ENCODE measurements at regions not wholly inside any gene's neighbourhood (a gene's known extent, or its start where the extent isn't known, plus 50 kb on each side); places are given as distances from the start of the nearest gene placed in this dataset.

GRCh38 chr2:114061566-114062098, 171.7 kb downstream of the ACTR3 start (continued):
- no peak for TF ChIP-seq E2F4 (IDR thresholded peaks at IDR 0.05; ENCODE audit: low read depth, low read length)
- TF ChIP-seq NR2F1 (conservative IDR thresholded peaks at IDR 0.05), result no peak
- TF ChIP-seq USF1 (IDR thresholded peaks at IDR 0.05; ENCODE audit: borderline replicate concordance, extremely low read length, insufficient read depth, low read depth, low read length), result no peak
- TF ChIP-seq MEF2B (IDR thresholded peaks at IDR 0.05; ENCODE audit: partially characterized antibody, poor library complexity, severe bottlenecking), result no peak
- no peak for TF ChIP-seq IKZF2 (IDR thresholded peaks at IDR 0.05)

GRCh38 chr2:114063346-114063745, 173.5 kb downstream of the ACTR3 start:
- intact Hi-C loops (cut with micrococcal nuclease; ENCODE audit: unreplicated experiment), result no loop called here
- FAIRE-seq (no peak), DNase-seq (ENCODE audit: low read depth, low spot score) (no peak), ATAC-seq (no peak)
- no peaks in the 10 kb centered on the region for H4K20me1 ChIP-seq (ENCODE audit: control insufficient read depth, insufficient read depth)
- H3K4me1 ChIP-seq (ENCODE audit: control insufficient read depth, insufficient read depth, low read length), result no peaks in the 10 kb centered on the region
- in situ Hi-C loops (cut with MboI), result no loop called here
- CTCF ChIA-PET, result no interaction called here
- no TSS peak for BruUV-seq (replicated peaks)
- H3K9ac ChIP-seq (ENCODE audit: control insufficient read depth, insufficient read depth, low read length), result no peak overlapping the region
- RAD21 ChIA-PET (ENCODE audit: unreplicated experiment), result no interaction called here
- WGBS (ENCODE audit: insufficient coverage, insufficient replicate concordance, low lambda C conversion rate, missing lambda C conversion rate), result 44% methylated on average over 4 of the region's 4 CpGs
- H2AFZ ChIP-seq (ENCODE audit: control insufficient read depth, low read depth, low read length), result no peak overlapping the region
- no peaks in the 10 kb centered on the region; the same call in 2 of the 3 replicates for H3K9me3 ChIP-seq (replicated peaks; ENCODE audit: control insufficient read depth, insufficient read depth, low read length)
- H3K27ac ChIP-seq (ENCODE audit: control insufficient read depth, insufficient read depth), result no peak overlapping the region
- no peaks in the 10 kb centered on the region for H3K36me3 ChIP-seq (ENCODE audit: control insufficient read depth in 2 of 2, insufficient read depth in 2 of 2, low read length in 1 of 2)
- no peak overlapping the region for H3K4me3 ChIP-seq
- no peak for TF ChIP-seq EGR1 (IDR thresholded peaks at IDR 0.05; ENCODE audit: borderline replicate concordance in 1 of 2, low read depth in 2 of 2, low read length in 2 of 2)
- TF ChIP-seq MXI1 (IDR thresholded peaks at IDR 0.05; ENCODE audit: low read depth, low read length), result no peak
- no peak for TF ChIP-seq SRF (IDR thresholded peaks at IDR 0.05; ENCODE audit: low read depth in 2 of 2, low read length in 2 of 2)
- no peak for TF ChIP-seq YBX1 (IDR thresholded peaks at IDR 0.05)
- TF ChIP-seq ZNF207 (IDR thresholded peaks at IDR 0.05; ENCODE audit: borderline replicate concordance), result no peak
- no peak for TF ChIP-seq ZNF384 (IDR thresholded peaks at IDR 0.05; ENCODE audit: borderline replicate concordance, low read depth, low read length)
- no peak for TF ChIP-seq RELA (IDR thresholded peaks at IDR 0.05; ENCODE audit: borderline replicate concordance, partially characterized antibody)
- no peak for TF ChIP-seq NFIC (IDR thresholded peaks at IDR 0.05; ENCODE audit: low read depth, low read length)
- TF ChIP-seq RCOR1 (conservative IDR thresholded peaks at IDR 0.05; ENCODE audit: low read depth, low read length), result no peak
- TF ChIP-seq POLR2AphosphoS5 (IDR thresholded peaks at IDR 0.05; ENCODE audit: low read length), result no peak
- TF ChIP-seq CREB1 (IDR thresholded peaks at IDR 0.05; ENCODE audit: low read depth), result no peak
- no peak for TF ChIP-seq NFYA (IDR thresholded peaks at IDR 0.05; ENCODE audit: borderline replicate concordance, low read depth, low read length)
- no peak for TF ChIP-seq MYC (IDR thresholded peaks at IDR 0.05; ENCODE audit: insufficient read depth, insufficient read length, insufficient replicate concordance, low read length, severe bottlenecking)
- no peak overlapping the region for H3K4me2 ChIP-seq (ENCODE audit: control insufficient read depth, insufficient read depth)
- SMC1A ChIA-PET (ENCODE audit: uncharacterized antibody, unreplicated experiment), result no interaction called here
- no peaks in the 10 kb centered on the region for H3K27me3 ChIP-seq (replicated peaks in 1 of 2; ENCODE audit: control insufficient read depth in 2 of 2, insufficient read depth in 2 of 2, low read length in 1 of 2)
- POLR2A ChIA-PET, result no interaction called here
- H3K79me2 ChIP-seq (ENCODE audit: control insufficient read depth, insufficient read depth, low read length), result no peaks in the 10 kb centered on the region
